Progenitor cell of endocrine pancreas (in vitro differentiated cells): ENCODE measurements at regions not wholly inside any gene's neighbourhood (a gene's known extent, or its start where the extent isn't known, plus 50 kb on each side); places are given as distances from the start of the nearest gene placed in this dataset.

Experiments used
- DNase-seq: peaks from one replicate; pipeline ENCODE4 v3.0.0; 2021; ENCODE audit warnings: low spot score; ENCODE audit not compliant: unreplicated experiment
- H3K27ac Mint-ChIP-seq: 2 replicates; pipeline ENCODE4 v1.8.0; 2021; ENCODE audit warnings: mild to moderate bottlenecking, moderate library complexity, mixed read lengths
- H3K27me3 Mint-ChIP-seq: 2 replicates; pipeline ENCODE4 v1.8.0; 2021; ENCODE audit warnings: mixed read lengths
- H3K36me3 Mint-ChIP-seq: 2 replicates; pipeline ENCODE4 v1.8.0; 2022; ENCODE audit warnings: mixed read lengths; ENCODE audit not compliant: insufficient read depth
- H3K4me1 Mint-ChIP-seq: 2 replicates; pipeline ENCODE4 v1.8.0; 2021; ENCODE audit warnings: low read depth, mixed read lengths
- H3K4me3 Mint-ChIP-seq: 2 replicates; pipeline ENCODE4 v1.8.0; 2021; ENCODE audit warnings: low read depth, mild to moderate bottlenecking, moderate library complexity, mixed read lengths
- H3K9me3 Mint-ChIP-seq: 2 replicates; pipeline ENCODE4 v1.8.0; 2021; ENCODE audit warnings: low read depth, mixed read lengths
- TF ChIP-seq, protein P1 (sequence below): fragments of 200-600 bp; sonication (generic); IDR thresholded peaks from one replicate; pipeline ENCODE4 v1.5.0; 2021; ENCODE audit warnings: antibody characterized with exemption, mild to moderate bottlenecking; ENCODE audit not compliant: unreplicated experiment

DNA sequence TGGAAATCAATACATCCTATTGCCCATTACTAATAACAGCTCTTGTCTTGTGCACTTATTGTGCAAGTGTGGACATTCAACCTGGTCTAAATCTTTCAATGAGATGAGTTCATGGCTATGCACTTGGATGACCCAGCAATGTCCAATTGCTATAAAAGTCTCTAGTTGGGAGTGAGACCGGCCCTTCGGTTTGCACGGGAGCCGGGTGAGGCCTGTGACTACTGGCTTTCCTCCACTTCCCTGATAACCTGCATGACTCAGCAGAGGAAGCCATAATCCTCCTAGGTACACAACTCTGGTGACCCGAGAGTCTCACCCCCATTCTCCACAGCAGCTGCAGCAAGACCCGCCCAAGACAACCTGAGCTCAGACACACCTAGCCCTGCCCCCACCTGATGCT is 135.9 kb upstream of the PAX6 start:
- H3K4me1 Mint-ChIP-seq, result peaks cover 3% of the 10 kb centered on the region
- H3K27me3 Mint-ChIP-seq, result peaks cover 9% of the 10 kb centered on the region
- peaks cover 6% of the 10 kb centered on the region for H3K9me3 Mint-ChIP-seq
- H3K4me3 Mint-ChIP-seq, result no peak overlapping the region
- no peak overlapping the region for H3K27ac Mint-ChIP-seq
- TF ChIP-seq, protein P1, sequence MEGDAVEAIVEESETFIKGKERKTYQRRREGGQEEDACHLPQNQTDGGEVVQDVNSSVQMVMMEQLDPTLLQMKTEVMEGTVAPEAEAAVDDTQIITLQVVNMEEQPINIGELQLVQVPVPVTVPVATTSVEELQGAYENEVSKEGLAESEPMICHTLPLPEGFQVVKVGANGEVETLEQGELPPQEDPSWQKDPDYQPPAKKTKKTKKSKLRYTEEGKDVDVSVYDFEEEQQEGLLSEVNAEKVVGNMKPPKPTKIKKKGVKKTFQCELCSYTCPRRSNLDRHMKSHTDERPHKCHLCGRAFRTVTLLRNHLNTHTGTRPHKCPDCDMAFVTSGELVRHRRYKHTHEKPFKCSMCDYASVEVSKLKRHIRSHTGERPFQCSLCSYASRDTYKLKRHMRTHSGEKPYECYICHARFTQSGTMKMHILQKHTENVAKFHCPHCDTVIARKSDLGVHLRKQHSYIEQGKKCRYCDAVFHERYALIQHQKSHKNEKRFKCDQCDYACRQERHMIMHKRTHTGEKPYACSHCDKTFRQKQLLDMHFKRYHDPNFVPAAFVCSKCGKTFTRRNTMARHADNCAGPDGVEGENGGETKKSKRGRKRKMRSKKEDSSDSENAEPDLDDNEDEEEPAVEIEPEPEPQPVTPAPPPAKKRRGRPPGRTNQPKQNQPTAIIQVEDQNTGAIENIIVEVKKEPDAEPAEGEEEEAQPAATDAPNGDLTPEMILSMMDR, result no peak
- DNase-seq, result no peak
- H3K36me3 Mint-ChIP-seq, result no peaks in the 10 kb centered on the region

DNA sequence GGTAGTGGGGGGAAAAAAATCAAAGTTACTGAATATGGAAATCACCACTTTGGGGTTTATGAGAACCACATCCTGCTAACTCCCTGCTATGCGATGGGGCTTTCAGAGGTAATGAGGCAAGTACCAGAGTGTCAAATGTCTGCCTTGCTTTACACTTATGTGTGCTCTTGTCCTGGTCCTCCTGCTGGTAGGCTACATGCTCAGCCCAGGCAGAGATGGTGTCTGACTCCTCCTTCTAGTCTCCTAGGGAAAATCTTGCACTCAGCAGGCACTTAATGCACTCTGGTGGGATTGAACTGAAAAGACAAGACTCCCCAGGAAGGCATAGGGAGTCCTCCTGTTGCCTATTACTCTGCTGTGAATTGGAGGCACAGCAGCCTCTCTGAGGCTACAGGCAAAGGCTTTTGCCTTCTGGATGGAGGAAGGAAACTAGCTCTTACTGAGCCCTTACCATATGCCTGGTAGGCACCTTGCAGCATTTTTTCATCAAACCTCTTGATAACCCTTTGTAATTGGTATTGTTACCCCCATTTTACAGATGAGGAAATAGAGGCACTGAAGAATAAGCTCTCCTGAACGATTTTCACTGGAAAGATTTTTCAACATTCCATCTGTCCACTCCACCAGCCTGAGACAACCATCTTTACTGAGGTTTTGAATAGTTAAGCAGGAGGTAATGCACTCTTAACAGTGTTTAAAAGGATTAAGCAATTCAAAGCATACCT is 132.1 kb upstream of the PAX6 start:
- Mint-ChIP-seq H3K4me1 (peaks cover 3% of the 10 kb centered on the region), H3K4me3 (no peak overlapping the region), H3K9me3 (no peaks in the 10 kb centered on the region), H3K36me3 (no peaks in the 10 kb centered on the region), H3K27ac (no peak overlapping the region), H3K27me3 (peaks cover 14% of the 10 kb centered on the region)
- TF ChIP-seq, protein P1, result no peak
- no peak for DNase-seq

DNA sequence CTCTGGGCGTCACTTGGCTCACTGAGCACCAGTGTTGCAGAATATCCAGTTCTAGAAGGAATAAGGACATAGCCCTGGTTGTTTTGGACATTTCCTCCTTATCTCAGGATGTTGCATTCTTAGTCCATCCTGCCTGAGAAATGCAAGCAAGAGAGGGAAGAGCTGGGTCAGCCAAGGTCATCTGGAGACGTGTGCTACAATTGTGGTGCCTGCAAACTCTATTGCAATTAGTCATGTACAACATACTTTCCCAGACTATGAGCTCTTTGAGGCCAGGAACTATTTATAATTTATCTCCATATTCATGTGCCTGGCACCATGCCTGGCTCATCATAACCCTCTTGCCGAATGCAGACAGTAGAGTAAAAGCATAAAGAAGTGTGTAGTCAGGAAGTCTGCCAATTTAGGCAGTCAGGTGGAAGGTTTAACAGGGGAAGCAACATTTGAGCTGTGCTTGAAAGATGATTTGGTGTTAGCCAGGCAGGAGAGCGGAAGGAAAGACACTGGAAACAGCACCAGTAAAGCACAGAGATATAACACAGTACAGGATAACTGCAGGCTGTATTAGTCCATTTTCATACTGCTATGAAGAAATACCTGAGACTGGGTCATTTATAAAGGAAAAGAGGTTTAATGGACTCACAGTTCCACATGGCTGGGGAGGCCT is 129.4 kb upstream of the PAX6 start:
- H3K9me3 Mint-ChIP-seq, result no peaks in the 10 kb centered on the region
- H3K27me3 Mint-ChIP-seq, result peaks cover 18% of the 10 kb centered on the region
- no peak overlapping the region for H3K4me3 Mint-ChIP-seq
- H3K27ac Mint-ChIP-seq, result no peak overlapping the region
- DNase-seq, result no peak
- H3K4me1 Mint-ChIP-seq, result peaks cover 3% of the 10 kb centered on the region
- H3K36me3 Mint-ChIP-seq, result no peaks in the 10 kb centered on the region
- TF ChIP-seq, protein P1, result no peak

DNA sequence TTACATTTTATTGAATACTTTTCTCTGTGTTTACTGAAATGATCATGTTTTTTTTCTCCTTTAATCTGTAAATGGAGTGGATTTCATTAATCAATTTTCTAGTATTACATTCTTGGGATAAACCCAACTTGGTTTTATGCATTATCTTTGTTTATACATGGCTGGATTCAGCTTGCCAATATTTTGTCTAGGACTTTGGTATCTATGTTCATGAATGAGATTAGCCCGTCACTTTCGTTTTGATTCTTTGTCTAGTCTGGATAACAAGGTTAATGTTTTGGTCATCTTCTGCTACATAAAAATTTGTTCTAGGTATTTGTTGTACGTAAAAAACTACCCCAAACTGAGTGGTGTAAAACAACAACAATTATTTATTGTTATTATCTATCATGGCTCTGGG is 127.9 kb upstream of the PAX6 start:
- no peak for DNase-seq
- H3K27me3 Mint-ChIP-seq, result peaks cover 16% of the 10 kb centered on the region
- H3K36me3 Mint-ChIP-seq, result no peaks in the 10 kb centered on the region
- H3K4me1 Mint-ChIP-seq, result peaks cover 3% of the 10 kb centered on the region
- TF ChIP-seq, protein P1, result no peak
- H3K4me3 Mint-ChIP-seq, result no peak overlapping the region
- no peak overlapping the region for H3K27ac Mint-ChIP-seq
- no peaks in the 10 kb centered on the region for H3K9me3 Mint-ChIP-seq

DNA sequence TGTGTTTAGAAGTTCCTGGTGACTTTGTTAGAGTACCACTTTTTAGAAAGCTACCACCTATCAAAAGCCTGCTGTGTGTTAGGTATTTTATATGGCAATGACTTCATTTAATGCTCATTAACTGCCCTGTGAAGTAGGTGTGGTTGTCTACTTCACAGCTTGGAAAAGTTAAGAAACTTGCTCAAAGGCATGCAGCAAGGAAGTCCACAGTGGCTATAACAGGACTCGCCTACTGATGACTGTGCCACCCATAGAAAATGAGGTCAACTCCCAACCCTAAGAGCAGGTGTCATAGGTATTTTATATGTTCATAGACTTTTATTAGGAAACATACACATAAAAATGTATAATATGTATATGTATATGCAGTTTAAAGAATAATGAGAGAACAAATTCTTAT is 125.2 kb upstream of the PAX6 start:
- no peak overlapping the region for H3K4me3 Mint-ChIP-seq
- DNase-seq, result no peak
- no peaks in the 10 kb centered on the region for H3K36me3 Mint-ChIP-seq
- H3K9me3 Mint-ChIP-seq, result no peaks in the 10 kb centered on the region
- H3K4me1 Mint-ChIP-seq, result peaks cover 3% of the 10 kb centered on the region
- peaks cover 10% of the 10 kb centered on the region for H3K27me3 Mint-ChIP-seq
- no peak overlapping the region for H3K27ac Mint-ChIP-seq
- TF ChIP-seq, protein P1, result no peak
